ENCODE measurements at regions not wholly inside any gene's neighbourhood (a gene's known extent, or its start where the extent isn't known, plus 50 kb on each side); places are given as distances from the start of the nearest gene placed in this dataset.

DNA sequence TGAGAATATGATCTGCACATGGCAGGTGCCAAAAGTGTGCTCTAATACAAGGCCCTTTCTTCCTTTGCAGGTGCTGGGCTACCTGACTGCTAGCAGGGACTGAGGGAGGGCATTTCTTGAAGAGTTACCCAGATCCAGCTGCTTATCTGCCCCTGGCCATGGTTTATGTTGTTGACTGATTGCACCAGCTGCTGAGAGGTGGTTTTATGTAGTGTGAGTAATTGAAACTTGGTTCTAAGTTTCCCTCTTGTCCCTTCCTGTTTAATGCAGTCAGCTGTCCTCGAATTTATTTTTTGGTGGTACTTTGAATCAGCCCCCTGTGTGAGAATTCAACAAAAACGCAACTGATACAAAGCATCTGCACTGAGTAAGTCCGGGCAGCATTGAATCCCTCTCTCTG is 288.3 kb upstream of the C2CD4B start:
- 0 out of 2 replicates have a peak overlapping the region, but pooled peaks have one; percentile 26 for H3K27ac Mint-ChIP-seq
- H3K4me1 Mint-ChIP-seq, result peaks cover 65% of the 10 kb centered on the region
- no peak overlapping the region for H3K4me3 Mint-ChIP-seq
- peaks cover 2% of the 10 kb centered on the region for H3K27me3 Mint-ChIP-seq (ENCODE audit: low read depth)
- ATAC-seq, result no peak
- no peaks in the 10 kb centered on the region for H3K9me3 Mint-ChIP-seq
- ChIA-PET CTCF (no interaction called here), POLR2A (no interaction called here)
- DNase-seq (ENCODE audit: low spot score), result no peak
- no peaks in the 10 kb centered on the region for H3K36me3 Mint-ChIP-seq
- TF ChIP-seq ZNF416 (CRISPR knock-in tag; IDR thresholded peaks at IDR 0.05), result no peak
- TF ChIP-seq, protein P1, sequence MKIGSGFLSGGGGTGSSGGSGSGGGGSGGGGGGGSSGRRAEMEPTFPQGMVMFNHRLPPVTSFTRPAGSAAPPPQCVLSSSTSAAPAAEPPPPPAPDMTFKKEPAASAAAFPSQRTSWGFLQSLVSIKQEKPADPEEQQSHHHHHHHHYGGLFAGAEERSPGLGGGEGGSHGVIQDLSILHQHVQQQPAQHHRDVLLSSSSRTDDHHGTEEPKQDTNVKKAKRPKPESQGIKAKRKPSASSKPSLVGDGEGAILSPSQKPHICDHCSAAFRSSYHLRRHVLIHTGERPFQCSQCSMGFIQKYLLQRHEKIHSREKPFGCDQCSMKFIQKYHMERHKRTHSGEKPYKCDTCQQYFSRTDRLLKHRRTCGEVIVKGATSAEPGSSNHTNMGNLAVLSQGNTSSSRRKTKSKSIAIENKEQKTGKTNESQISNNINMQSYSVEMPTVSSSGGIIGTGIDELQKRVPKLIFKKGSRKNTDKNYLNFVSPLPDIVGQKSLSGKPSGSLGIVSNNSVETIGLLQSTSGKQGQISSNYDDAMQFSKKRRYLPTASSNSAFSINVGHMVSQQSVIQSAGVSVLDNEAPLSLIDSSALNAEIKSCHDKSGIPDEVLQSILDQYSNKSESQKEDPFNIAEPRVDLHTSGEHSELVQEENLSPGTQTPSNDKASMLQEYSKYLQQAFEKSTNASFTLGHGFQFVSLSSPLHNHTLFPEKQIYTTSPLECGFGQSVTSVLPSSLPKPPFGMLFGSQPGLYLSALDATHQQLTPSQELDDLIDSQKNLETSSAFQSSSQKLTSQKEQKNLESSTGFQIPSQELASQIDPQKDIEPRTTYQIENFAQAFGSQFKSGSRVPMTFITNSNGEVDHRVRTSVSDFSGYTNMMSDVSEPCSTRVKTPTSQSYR (CRISPR knock-in tag; IDR thresholded peaks at IDR 0.05), result no peak
- TF ChIP-seq, protein P2, sequence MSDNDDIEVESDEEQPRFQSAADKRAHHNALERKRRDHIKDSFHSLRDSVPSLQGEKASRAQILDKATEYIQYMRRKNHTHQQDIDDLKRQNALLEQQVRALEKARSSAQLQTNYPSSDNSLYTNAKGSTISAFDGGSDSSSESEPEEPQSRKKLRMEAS (CRISPR knock-in tag; IDR thresholded peaks at IDR 0.05), result no peak
- no peak for TF ChIP-seq CBFB (CRISPR knock-in tag; IDR thresholded peaks at IDR 0.05; ENCODE audit: low read depth)
- TF ChIP-seq TEAD4 (CRISPR knock-in tag; IDR thresholded peaks at IDR 0.05), result no peak
- TF ChIP-seq, protein P3, sequence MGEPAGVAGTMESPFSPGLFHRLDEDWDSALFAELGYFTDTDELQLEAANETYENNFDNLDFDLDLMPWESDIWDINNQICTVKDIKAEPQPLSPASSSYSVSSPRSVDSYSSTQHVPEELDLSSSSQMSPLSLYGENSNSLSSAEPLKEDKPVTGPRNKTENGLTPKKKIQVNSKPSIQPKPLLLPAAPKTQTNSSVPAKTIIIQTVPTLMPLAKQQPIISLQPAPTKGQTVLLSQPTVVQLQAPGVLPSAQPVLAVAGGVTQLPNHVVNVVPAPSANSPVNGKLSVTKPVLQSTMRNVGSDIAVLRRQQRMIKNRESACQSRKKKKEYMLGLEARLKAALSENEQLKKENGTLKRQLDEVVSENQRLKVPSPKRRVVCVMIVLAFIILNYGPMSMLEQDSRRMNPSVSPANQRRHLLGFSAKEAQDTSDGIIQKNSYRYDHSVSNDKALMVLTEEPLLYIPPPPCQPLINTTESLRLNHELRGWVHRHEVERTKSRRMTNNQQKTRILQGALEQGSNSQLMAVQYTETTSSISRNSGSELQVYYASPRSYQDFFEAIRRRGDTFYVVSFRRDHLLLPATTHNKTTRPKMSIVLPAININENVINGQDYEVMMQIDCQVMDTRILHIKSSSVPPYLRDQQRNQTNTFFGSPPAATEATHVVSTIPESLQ (CRISPR knock-in tag; IDR thresholded peaks at IDR 0.05), result no peak
- no peak for TF ChIP-seq FOXJ3 (CRISPR knock-in tag; IDR thresholded peaks at IDR 0.05; ENCODE audit: borderline replicate concordance)
- no peak for TF ChIP-seq OVOL2 (CRISPR knock-in tag; IDR thresholded peaks at IDR 0.05; ENCODE audit: borderline replicate concordance)
- TF ChIP-seq NFATC4 (CRISPR knock-in tag; IDR thresholded peaks at IDR 0.05), result no peak
- TF ChIP-seq FOXP1 (CRISPR knock-in tag; IDR thresholded peaks at IDR 0.05; ENCODE audit: borderline replicate concordance), result no peak
- TF ChIP-seq HMGA2 (CRISPR knock-in tag; IDR thresholded peaks at IDR 0.05), result no peak
- TF ChIP-seq ZNF396 (CRISPR knock-in tag; IDR thresholded peaks at IDR 0.05; ENCODE audit: borderline replicate concordance), result no peak
- no peak for TF ChIP-seq JUN (CRISPR knock-in tag; IDR thresholded peaks at IDR 0.05)
- no peak for TF ChIP-seq PRRX2 (CRISPR knock-in tag; IDR thresholded peaks at IDR 0.05)
- TF ChIP-seq, protein P4, sequence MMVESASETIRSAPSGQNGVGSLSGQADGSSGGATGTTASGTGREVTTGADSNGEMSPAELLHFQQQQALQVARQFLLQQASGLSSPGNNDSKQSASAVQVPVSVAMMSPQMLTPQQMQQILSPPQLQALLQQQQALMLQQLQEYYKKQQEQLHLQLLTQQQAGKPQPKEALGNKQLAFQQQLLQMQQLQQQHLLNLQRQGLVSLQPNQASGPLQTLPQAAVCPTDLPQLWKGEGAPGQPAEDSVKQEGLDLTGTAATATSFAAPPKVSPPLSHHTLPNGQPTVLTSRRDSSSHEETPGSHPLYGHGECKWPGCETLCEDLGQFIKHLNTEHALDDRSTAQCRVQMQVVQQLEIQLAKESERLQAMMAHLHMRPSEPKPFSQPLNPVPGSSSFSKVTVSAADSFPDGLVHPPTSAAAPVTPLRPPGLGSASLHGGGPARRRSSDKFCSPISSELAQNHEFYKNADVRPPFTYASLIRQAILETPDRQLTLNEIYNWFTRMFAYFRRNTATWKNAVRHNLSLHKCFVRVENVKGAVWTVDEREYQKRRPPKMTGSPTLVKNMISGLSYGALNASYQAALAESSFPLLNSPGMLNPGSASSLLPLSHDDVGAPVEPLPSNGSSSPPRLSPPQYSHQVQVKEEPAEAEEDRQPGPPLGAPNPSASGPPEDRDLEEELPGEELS (CRISPR knock-in tag; IDR thresholded peaks at IDR 0.05), result no peak

DNA sequence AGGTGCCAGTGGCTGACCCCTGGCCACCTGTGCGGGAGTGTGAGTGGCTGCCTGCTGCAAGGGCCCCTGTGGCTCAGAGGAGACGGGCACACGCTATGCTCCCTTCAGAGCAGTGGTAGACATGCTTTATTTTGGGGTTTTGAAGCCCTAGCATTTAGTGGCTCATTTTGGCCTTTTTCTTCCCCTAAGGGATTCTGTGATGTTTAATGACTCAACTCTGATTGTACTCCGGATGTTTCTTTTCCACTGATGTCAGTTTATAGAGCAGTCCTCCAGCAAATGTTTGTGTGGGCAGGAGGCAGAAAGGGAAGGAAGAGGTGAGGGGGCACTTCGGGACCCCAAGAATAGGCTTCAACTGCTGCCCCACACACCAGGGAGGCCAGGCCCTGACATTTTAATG is 288.9 kb upstream of the C2CD4B start:
- ATAC-seq, result no peak
- ChIA-PET CTCF (no interaction called here), POLR2A (no interaction called here)
- Mint-ChIP-seq H3K27ac (0 out of 2 replicates have a peak overlapping the region, but pooled peaks have one; percentile 26), H3K36me3 (no peaks in the 10 kb centered on the region), H3K4me1 (peaks cover 59% of the 10 kb centered on the region), H3K9me3 (no peaks in the 10 kb centered on the region), H3K27me3 (ENCODE audit: low read depth) (peaks cover 2% of the 10 kb centered on the region), H3K4me3 (no peak overlapping the region)
- TF ChIP-seq ZNF121 (CRISPR knock-in tag; IDR thresholded peaks at IDR 0.05), result no peak
- TF ChIP-seq, protein P5, sequence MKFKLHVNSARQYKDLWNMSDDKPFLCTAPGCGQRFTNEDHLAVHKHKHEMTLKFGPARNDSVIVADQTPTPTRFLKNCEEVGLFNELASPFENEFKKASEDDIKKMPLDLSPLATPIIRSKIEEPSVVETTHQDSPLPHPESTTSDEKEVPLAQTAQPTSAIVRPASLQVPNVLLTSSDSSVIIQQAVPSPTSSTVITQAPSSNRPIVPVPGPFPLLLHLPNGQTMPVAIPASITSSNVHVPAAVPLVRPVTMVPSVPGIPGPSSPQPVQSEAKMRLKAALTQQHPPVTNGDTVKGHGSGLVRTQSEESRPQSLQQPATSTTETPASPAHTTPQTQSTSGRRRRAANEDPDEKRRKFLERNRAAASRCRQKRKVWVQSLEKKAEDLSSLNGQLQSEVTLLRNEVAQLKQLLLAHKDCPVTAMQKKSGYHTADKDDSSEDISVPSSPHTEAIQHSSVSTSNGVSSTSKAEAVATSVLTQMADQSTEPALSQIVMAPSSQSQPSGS (CRISPR knock-in tag; IDR thresholded peaks at IDR 0.05; ENCODE audit: borderline replicate concordance, low read depth), result no peak
- TF ChIP-seq, protein P6, sequence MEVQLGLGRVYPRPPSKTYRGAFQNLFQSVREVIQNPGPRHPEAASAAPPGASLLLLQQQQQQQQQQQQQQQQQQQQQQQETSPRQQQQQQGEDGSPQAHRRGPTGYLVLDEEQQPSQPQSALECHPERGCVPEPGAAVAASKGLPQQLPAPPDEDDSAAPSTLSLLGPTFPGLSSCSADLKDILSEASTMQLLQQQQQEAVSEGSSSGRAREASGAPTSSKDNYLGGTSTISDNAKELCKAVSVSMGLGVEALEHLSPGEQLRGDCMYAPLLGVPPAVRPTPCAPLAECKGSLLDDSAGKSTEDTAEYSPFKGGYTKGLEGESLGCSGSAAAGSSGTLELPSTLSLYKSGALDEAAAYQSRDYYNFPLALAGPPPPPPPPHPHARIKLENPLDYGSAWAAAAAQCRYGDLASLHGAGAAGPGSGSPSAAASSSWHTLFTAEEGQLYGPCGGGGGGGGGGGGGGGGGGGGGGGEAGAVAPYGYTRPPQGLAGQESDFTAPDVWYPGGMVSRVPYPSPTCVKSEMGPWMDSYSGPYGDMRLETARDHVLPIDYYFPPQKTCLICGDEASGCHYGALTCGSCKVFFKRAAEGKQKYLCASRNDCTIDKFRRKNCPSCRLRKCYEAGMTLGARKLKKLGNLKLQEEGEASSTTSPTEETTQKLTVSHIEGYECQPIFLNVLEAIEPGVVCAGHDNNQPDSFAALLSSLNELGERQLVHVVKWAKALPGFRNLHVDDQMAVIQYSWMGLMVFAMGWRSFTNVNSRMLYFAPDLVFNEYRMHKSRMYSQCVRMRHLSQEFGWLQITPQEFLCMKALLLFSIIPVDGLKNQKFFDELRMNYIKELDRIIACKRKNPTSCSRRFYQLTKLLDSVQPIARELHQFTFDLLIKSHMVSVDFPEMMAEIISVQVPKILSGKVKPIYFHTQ (CRISPR knock-in tag; IDR thresholded peaks at IDR 0.05), result no peak
- no peak for TF ChIP-seq NR3C1 (CRISPR knock-in tag; conservative IDR thresholded peaks at IDR 0.05; ENCODE audit: low read depth)
- no peak for TF ChIP-seq NR2C2 (CRISPR knock-in tag; IDR thresholded peaks at IDR 0.05)
- no peak for TF ChIP-seq SP1 (CRISPR knock-in tag; conservative IDR thresholded peaks at IDR 0.05)
- no peak for TF ChIP-seq ZNF396 (CRISPR knock-in tag; IDR thresholded peaks at IDR 0.05; ENCODE audit: borderline replicate concordance)
- no peak for DNase-seq (ENCODE audit: low spot score)
